HEK293 (cell line): ENCODE measurements at regions not wholly inside any gene's neighbourhood (a gene's known extent, or its start where the extent isn't known, plus 50 kb on each side); places are given as distances from the start of the nearest gene placed in this dataset.

Source experiments
- CTCF ChIA-PET: fragments of 350-600 bp; formaldehyde crosslinking; extraction: SDS; loops from one replicate; lab custom pipeline; 2021; ENCODE audit warnings: antibody characterized with exemption; lab: Yijun Ruan, JAX
- POLR2A ChIA-PET: fragments of 300-600 bp; formaldehyde crosslinking; extraction: SDS; loops from one replicate; lab custom pipeline; 2020; ENCODE audit warnings: antibody characterized with exemption, inconsistent platforms; lab: Yijun Ruan, JAX
- H3K27ac ChIP-seq: fragments of 200-500 bp; sonication (Bioruptor generic); 2 replicates; pipeline ENCODE4 v1.5.1; 2014; ENCODE audit warnings: low read depth, low read length, control low read depth, inconsistent platforms; ENCODE audit errors: extremely low read depth
- H3K36me3 ChIP-seq, 2 experiments: fragments of 200-500 bp in 1 of 2; sonication (Bioruptor generic) in 1 of 2; 1 replicate in 1 of 2; 2 replicates in 1 of 2; pipeline ENCODE4 v1.5.1; 2014 to 2017; ENCODE audit warnings: inconsistent platforms in 2 of 2, low read length in 2 of 2; ENCODE audit not compliant: control insufficient read depth in 2 of 2, insufficient read depth in 1 of 2
- H3K4me1 ChIP-seq: fragments of 200-500 bp; sonication (Bioruptor generic); 2 replicates; pipeline ENCODE4 v1.5.1; 2014; ENCODE audit warnings: mild to moderate bottlenecking, low read length, inconsistent platforms; ENCODE audit not compliant: control insufficient read depth, insufficient read depth
- H3K4me3 ChIP-seq: 2 replicates; pipeline ENCODE4 v1.5.1; 2011; ENCODE audit warnings: low read depth, mild to moderate bottlenecking, control low read depth, low read length, moderate library complexity
- H3K9me3 ChIP-seq: fragments of 200-500 bp; sonication (Bioruptor generic); 2 replicates; pipeline ENCODE4 v1.5.1; 2014; ENCODE audit warnings: low read depth, low read length, inconsistent platforms; ENCODE audit not compliant: control insufficient read depth, insufficient read depth
- ATF2 ChIP-seq: fragments of 450-650 bp; formaldehyde crosslinking; IDR thresholded peaks from 2 replicates; pipeline ENCODE4 v1.5.1; 2016; ENCODE audit warnings: missing biosample characterization, missing genetic modification characterization, low read depth
- MEIS1 ChIP-seq: sonication (generic); formaldehyde crosslinking; IDR thresholded peaks from 2 replicates; pipeline ENCODE4 v1.8.1; 2022; ENCODE audit warnings: missing genetic modification reagents, mild to moderate bottlenecking, borderline replicate concordance
- MZF1 ChIP-seq: fragments of 450-650 bp; formaldehyde crosslinking; IDR thresholded peaks from 2 replicates; pipeline ENCODE4 v1.5.1; 2017; ENCODE audit warnings: missing biosample characterization, missing genetic modification characterization, borderline replicate concordance
- REST ChIP-seq: fragments of 450-650 bp; formaldehyde crosslinking; IDR thresholded peaks from 2 replicates; pipeline ENCODE4 v1.5.1; 2016; ENCODE audit warnings: missing biosample characterization, missing genetic modification characterization
- SALL2 ChIP-seq: fragments of 450-650 bp; formaldehyde crosslinking; IDR thresholded peaks from 2 replicates; pipeline ENCODE4 v1.5.0; 2017; ENCODE audit warnings: missing biosample characterization, mild to moderate bottlenecking, missing genetic modification characterization, borderline replicate concordance
- YY2 ChIP-seq: fragments of 450-650 bp; formaldehyde crosslinking; IDR thresholded peaks from 2 replicates; pipeline ENCODE4 v1.5.1; 2016; ENCODE audit warnings: missing biosample characterization, missing genetic modification characterization
- ZBTB48 ChIP-seq: fragments of 450-650 bp; formaldehyde crosslinking; IDR thresholded peaks from 2 replicates; pipeline ENCODE4 v1.5.1; 2016; ENCODE audit warnings: missing biosample characterization, missing genetic modification characterization
- ZEB2 ChIP-seq: fragments of 450-650 bp; formaldehyde crosslinking; IDR thresholded peaks from 2 replicates; pipeline ENCODE4 v1.5.1; 2016; ENCODE audit warnings: missing biosample characterization, missing genetic modification characterization
- ZNF114 ChIP-seq: fragments of 450-650 bp; formaldehyde crosslinking; IDR thresholded peaks from 2 replicates; pipeline ENCODE4 v1.5.0; 2017; ENCODE audit warnings: missing biosample characterization, missing genetic modification characterization
- ZNF157 ChIP-seq: fragments of 450-650 bp; formaldehyde crosslinking; IDR thresholded peaks from 2 replicates; pipeline ENCODE4 v1.5.1; 2016; ENCODE audit warnings: missing biosample characterization, missing genetic modification characterization
- ZNF174 ChIP-seq: fragments of 450-650 bp; formaldehyde crosslinking; IDR thresholded peaks from 2 replicates; pipeline ENCODE4 v1.5.0; 2017; ENCODE audit warnings: missing biosample characterization, mild to moderate bottlenecking, missing genetic modification characterization
- ZNF2 ChIP-seq: fragments of 450-650 bp; formaldehyde crosslinking; IDR thresholded peaks from 2 replicates; pipeline ENCODE4 v1.5.1; 2016; ENCODE audit warnings: missing biosample characterization, missing genetic modification characterization
- ZNF26 ChIP-seq: fragments of 450-650 bp; formaldehyde crosslinking; IDR thresholded peaks from 2 replicates; pipeline ENCODE4 v1.5.1; 2016; ENCODE audit warnings: missing biosample characterization, missing genetic modification characterization
- ZNF394 ChIP-seq: fragments of 450-650 bp; formaldehyde crosslinking; IDR thresholded peaks from 2 replicates; pipeline ENCODE4 v1.5.1; 2016; ENCODE audit warnings: missing biosample characterization, missing genetic modification characterization, mild to moderate bottlenecking, moderate library complexity, borderline replicate concordance
- ZNF596 ChIP-seq: fragments of 450-650 bp; IDR thresholded peaks from 2 replicates; pipeline ENCODE4 v1.5.0; 2018; ENCODE audit warnings: missing biosample characterization, mild to moderate bottlenecking, missing genetic modification characterization, moderate library complexity
- ZNF664 ChIP-seq: fragments of 450-650 bp; formaldehyde crosslinking; IDR thresholded peaks from 2 replicates; pipeline ENCODE4 v1.5.1; 2016; ENCODE audit warnings: missing biosample characterization, missing genetic modification characterization
- ZNF747 ChIP-seq: fragments of 450-650 bp; formaldehyde crosslinking; IDR thresholded peaks from 2 replicates; pipeline ENCODE4 v1.5.1; 2016; ENCODE audit warnings: missing biosample characterization, missing genetic modification characterization
- ZNF791 ChIP-seq: fragments of 450-650 bp; formaldehyde crosslinking; IDR thresholded peaks from 2 replicates; pipeline ENCODE4 v1.5.1; 2016; ENCODE audit warnings: missing biosample characterization, missing genetic modification characterization
- ZNF843 ChIP-seq: fragments of 450-650 bp; formaldehyde crosslinking; IDR thresholded peaks from 2 replicates; pipeline ENCODE4 v1.5.1; 2016; ENCODE audit warnings: missing biosample characterization, missing genetic modification characterization

GRCh38 chr5:167720259-167720658 is 571.2 kb upstream of the WWC1 start:
- TF ChIP-seq YY2 (tag by site-specific recombination) (no peak), ZNF174 (tag by site-specific recombination) (no peak), SALL2 (tag by site-specific recombination) (no peak), ZNF747 (no peak), ZNF26 (tag by site-specific recombination) (no peak), ZNF596 (tag by site-specific recombination) (no peak), ZNF791 (tag by site-specific recombination) (no peak), ZNF2 (tag by site-specific recombination) (no peak)
- no peaks in the 10 kb centered on the region for H3K9me3 ChIP-seq
- CTCF ChIA-PET: no interaction called here
- H3K4me1 ChIP-seq: no peaks in the 10 kb centered on the region
- H3K36me3 ChIP-seq: no peaks in the 10 kb centered on the region
- POLR2A ChIA-PET: no interaction called here
- H3K4me3 ChIP-seq: no peak overlapping the region
- H3K27ac ChIP-seq: no peak overlapping the region

- CTCF ChIA-PET: interaction anchor here (0.6 kb wide), 1 partner anchor 300 kb away, joined by 4 read pairs; no protein-coding TSS in a partner anchor
- Histone ChIP-seq H3K9me3 (no peaks in the 10 kb centered on the region), H3K4me1 (no peaks in the 10 kb centered on the region), H3K36me3 (no peaks in the 10 kb centered on the region), H3K4me3 (no peak overlapping the region), H3K27ac (no peak overlapping the region)
- POLR2A ChIA-PET: no interaction called here
- TF ChIP-seq ZNF157 (tag by site-specific recombination) (no peak), MEIS1 (CRISPR knock-in tag) (no peak)
Observed at GRCh38 chr5:167720676-167721260, 570.7 kb upstream of the WWC1 start.

GRCh38 chr5:167721926-167722440 is 569.5 kb upstream of the WWC1 start:
- POLR2A ChIA-PET: no interaction called here

More at GRCh38 chr5:167721926-167722440, 569.5 kb upstream of the WWC1 start:
- no peak overlapping the region for H3K4me3 ChIP-seq
- no peak overlapping the region for H3K27ac ChIP-seq
- H3K36me3 ChIP-seq: no peaks in the 10 kb centered on the region
- TF ChIP-seq ZNF394 (tag by site-specific recombination): no peak
- no peak for TF ChIP-seq ZNF843 (tag by site-specific recombination)
- TF ChIP-seq ZBTB48 (tag by site-specific recombination): no peak
- no peak for TF ChIP-seq ZNF114 (tag by site-specific recombination)
- TF ChIP-seq MZF1 (tag by site-specific recombination): no peak
- TF ChIP-seq ATF2 (tag by site-specific recombination): no peak
- no peak for TF ChIP-seq ZEB2
- TF ChIP-seq ZNF664: no peak
- TF ChIP-seq REST (tag by site-specific recombination): no peak
- TF ChIP-seq, all 188 proteins: peak for 0
- Histone ChIP-seq H3K4me1 (no peaks in the 10 kb centered on the region), H3K9me3 (no peaks in the 10 kb centered on the region)
- CTCF ChIA-PET: interaction anchor here (0.7 to 2.2 kb wide), 8 partner anchors 11 to 351 kb away, joined by 3 to 13 read pairs (median 3); no protein-coding TSS in a partner anchor
